UCSD-AML1 (cell line): ENCODE measurements at regions not wholly inside any gene's neighbourhood (a gene's known extent, or its start where the extent isn't known, plus 50 kb on each side); places are given as distances from the start of the nearest gene placed in this dataset.

ENCODE experiments used
- DNase-seq: peaks from one replicate; lab custom pipeline; 2025; ENCODE audit not compliant: unreplicated experiment; lab: John Stamatoyannopoulos, UW

GRCh38 chr18:55121397-55122170, 162.3 kb upstream of the CCDC68 start:
- no peak for DNase-seq

- DNase-seq: no peak
These were observed 161.6 kb upstream of the CCDC68 start for GRCh38 chr18:55120896-55121295.

- peak; percentile 66 for DNase-seq
These were observed 160.2 kb upstream of the CCDC68 start for GRCh38 chr18:55119434-55119833.

GRCh38 chr18:55119016-55119415, 159.8 kb upstream of the CCDC68 start:
- DNase-seq: no peak

- DNase-seq: no peak
These were observed 157.6 kb upstream of the CCDC68 start for GRCh38 chr18:55116863-55117262.

GRCh38 chr18:55115606-55116005, 156.3 kb upstream of the CCDC68 start:
- no peak for DNase-seq

- no peak for DNase-seq
These were observed 155.6 kb upstream of the CCDC68 start for GRCh38 chr18:55114876-55115275.

- DNase-seq: no peak
These were observed 154.5 kb upstream of the CCDC68 start for GRCh38 chr18:55113800-55114199.

- DNase-seq: no peak
These were observed 152.0 kb upstream of the CCDC68 start for GRCh38 chr18:55111271-55111670.

GRCh38 chr18:55110436-55110835, 151.2 kb upstream of the CCDC68 start:
- DNase-seq: no peak

- DNase-seq: no peak
These were observed 150.7 kb upstream of the CCDC68 start for GRCh38 chr18:55109818-55110414.

GRCh38 chr18:55106906-55107305, 147.6 kb upstream of the CCDC68 start:
- no peak for DNase-seq

- no peak for DNase-seq
These were observed 147.2 kb upstream of the CCDC68 start for GRCh38 chr18:55106466-55106865.

- no peak for DNase-seq
These were observed 146.6 kb upstream of the CCDC68 start for GRCh38 chr18:55105873-55106272.

GRCh38 chr18:55102958-55103456, 143.7 kb upstream of the CCDC68 start:
- no peak for DNase-seq

GRCh38 chr18:55102501-55102900, 143.2 kb upstream of the CCDC68 start:
- no peak for DNase-seq

GRCh38 chr18:55101458-55101824, 142.2 kb upstream of the CCDC68 start:
- no peak for DNase-seq

- no peak for DNase-seq
These were observed 141.7 kb upstream of the CCDC68 start for GRCh38 chr18:55100817-55101457.

- DNase-seq: no peak
These were observed 138.4 kb upstream of the CCDC68 start for GRCh38 chr18:55097456-55098170.

GRCh38 chr18:55096263-55096951, 137.1 kb upstream of the CCDC68 start:
- DNase-seq: peak; percentile 42

GRCh38 chr18:55095584-55095983, 136.3 kb upstream of the CCDC68 start:
- DNase-seq: no peak
